Sigmoid colon (tissue), 6 donors: ENCODE measurements at regions not wholly inside any gene's neighbourhood (a gene's known extent, or its start where the extent isn't known, plus 50 kb on each side); places are given as distances from the start of the nearest gene placed in this dataset.

Source experiments
- DNase-seq: peaks from one replicate; pipeline ENCODE4 v3.0.0-alpha.2; 2019
- H3K27ac ChIP-seq, 4 donors: fragments of 200-600 bp; sonication (generic); one replicate each; pipeline ENCODE4 v1.5.1; 2016 to 2019; ENCODE audit warnings: mild to moderate bottlenecking in 1 of 4
- H3K27me3 ChIP-seq, 3 donors: fragments of 200-600 bp; sonication (generic); one replicate each; pipeline ENCODE4 v1.5.1; 2019; ENCODE audit warnings: mild to moderate bottlenecking in 1 of 3
- H3K36me3 ChIP-seq, 4 donors: fragments of 200-600 bp; sonication (generic); one replicate each; pipeline ENCODE4 v1.5.1; 2016 to 2019
- H3K4me1 ChIP-seq, 4 donors: fragments of 200-600 bp; sonication (generic); one replicate each; pipeline ENCODE4 v1.5.1; 2017 to 2019
- H3K4me3 ChIP-seq, 4 donors: fragments of 200-600 bp; sonication (generic); one replicate each; pipeline ENCODE4 v1.5.1; 2017 to 2019; ENCODE audit warnings: mild to moderate bottlenecking in 2 of 4, moderate library complexity in 1 of 4
- H3K9me3 ChIP-seq, 4 donors: fragments of 200-600 bp in 3 of 4; sonication (generic) in 3 of 4; one replicate each; pipeline versions ENCODE4 v1.5.1 to v1.6.1; 2013 to 2019
- CTCF ChIP-seq, 4 experiments: fragments of 450-650 bp in 3 of 4; fragments of 200-600 bp in 1 of 4; IDR thresholded peaks; one replicate each; pipeline ENCODE4 v1.5.1; 2016 to 2019; ENCODE audit warnings: antibody characterized with exemption in 4 of 4, mild to moderate bottlenecking in 3 of 4, moderate library complexity in 2 of 4
- EP300 ChIP-seq, 4 donors: sonication (generic); formaldehyde crosslinking; IDR thresholded peaks; one replicate each; pipeline ENCODE4 v1.6.1; 2017; ENCODE audit warnings: antibody characterized with exemption in 4 of 4
- POLR2A ChIP-seq, 2 donors: fragments of 450-650 bp; IDR thresholded peaks; one replicate each; pipeline ENCODE4 v1.6.1; 2016; ENCODE audit warnings: antibody characterized with exemption in 2 of 2, mild to moderate bottlenecking in 2 of 2, moderate library complexity in 2 of 2
- POLR2AphosphoS5 ChIP-seq, 4 donors: sonication (generic); formaldehyde crosslinking; IDR thresholded peaks; one replicate each; pipeline ENCODE4 v1.6.1; 2017; ENCODE audit warnings: antibody characterized with exemption in 4 of 4
- WGBS, 2 donors: extraction: QIAGEN DNeasy Blood & Tissue Kit; methylation state at CpG; one replicate each; pipeline ENCODE4 v1.1.7; 2013; 5-methylcytosine and 5-hydroxymethylcytosine counted together
- intact Hi-C: fragments of 100-400 bp; cut with DNase I; formaldehyde crosslinking; loops from one replicate; pipeline ENCODE4 v1.15.1; 2023
- donor health status: healthy with polysubstance abuse.
- donor health status: healthy.

DNA sequence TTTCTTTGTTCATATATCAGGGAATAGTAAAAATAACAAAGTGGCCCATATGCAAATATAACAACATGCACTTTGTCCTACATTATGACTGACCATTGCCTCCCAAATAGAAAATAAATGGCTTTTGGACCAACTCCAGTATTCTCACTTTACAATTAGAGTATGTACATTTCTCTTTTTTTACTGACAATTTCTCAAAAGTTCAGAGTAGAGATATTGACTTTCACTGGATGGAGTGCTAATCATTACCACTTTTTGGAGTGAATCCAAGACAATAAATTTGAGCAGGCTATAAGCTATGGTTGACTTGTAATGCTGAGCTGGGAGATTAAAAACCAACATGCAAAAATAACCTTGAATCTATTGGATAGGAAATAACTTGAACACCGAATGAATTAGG lies 987.4 kb downstream of the SUCLG1 start:
- Histone ChIP-seq H3K27me3 (no peaks in the 10 kb centered on the region), H3K4me3 (no peak overlapping the region), H3K4me1 (no peaks in the 10 kb centered on the region), H3K27ac (no peak overlapping the region), H3K36me3 (no peaks in the 10 kb centered on the region), H3K9me3 (no peaks in the 10 kb centered on the region)
- intact Hi-C loops = no loop called here
- no peak for DNase-seq
- 18 to 60% methylated on average over 1 of the region's 1 CpG for WGBS, 2 donors
- TF ChIP-seq POLR2AphosphoS5 (IDR thresholded peaks at IDR 0.05) (no peak), POLR2A (IDR thresholded peaks at IDR 0.05) (no peak)

DNA sequence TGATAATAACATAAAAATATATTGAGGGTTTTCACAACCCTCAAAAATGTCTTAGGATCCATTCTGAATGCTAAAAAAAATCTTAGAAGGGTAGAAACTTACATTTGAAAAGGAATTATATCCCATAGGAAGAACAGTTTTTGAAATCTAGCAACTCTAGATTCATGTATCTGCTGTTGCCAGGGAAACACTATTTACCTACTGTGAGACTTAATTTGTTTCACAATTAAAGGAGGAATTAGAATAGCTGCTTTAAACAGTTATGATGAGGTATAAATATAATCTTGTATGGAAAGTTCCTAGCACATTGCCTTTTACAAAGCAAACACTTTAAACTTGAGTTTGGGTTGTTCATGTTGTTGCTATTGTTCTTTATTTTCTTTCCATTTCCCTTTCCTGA lies 988.2 kb downstream of the SUCLG1 start:
- Histone ChIP-seq H3K27ac (no peak overlapping the region), H3K36me3 (no peaks in the 10 kb centered on the region), H3K4me3 (no peak overlapping the region), H3K4me1 (no peaks in the 10 kb centered on the region), H3K27me3 (no peaks in the 10 kb centered on the region), H3K9me3 (no peaks in the 10 kb centered on the region)
- intact Hi-C loops = no loop called here
- TF ChIP-seq CTCF (IDR thresholded peaks at IDR 0.05) (no peak), POLR2AphosphoS5 (IDR thresholded peaks at IDR 0.05) (no peak), POLR2A (IDR thresholded peaks at IDR 0.05) (no peak), EP300 (IDR thresholded peaks at IDR 0.05) (no peak)
- no peak for DNase-seq

DNA sequence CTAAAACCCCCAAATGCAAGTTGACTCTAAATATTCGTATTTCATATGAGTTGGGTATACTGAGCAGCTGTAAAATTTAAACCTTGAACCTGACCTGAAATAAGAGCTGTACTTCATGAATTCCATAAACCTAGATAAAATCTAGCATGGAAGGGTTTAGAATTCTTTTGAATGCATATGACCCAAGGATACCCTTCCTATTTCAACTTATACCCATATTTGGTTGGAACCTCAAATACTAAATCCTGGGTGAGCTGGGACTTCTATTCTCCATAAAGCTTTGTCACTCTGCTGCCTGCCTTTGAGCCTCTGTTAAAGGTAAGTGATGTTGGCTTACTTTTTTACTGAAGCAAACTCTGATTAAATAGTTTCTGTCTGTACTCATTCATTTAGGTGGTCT lies 994.6 kb downstream of the SUCLG1 start:
- H3K4me3 ChIP-seq = no peak overlapping the region
- no peaks in the 10 kb centered on the region for H3K9me3 ChIP-seq
- no peaks in the 10 kb centered on the region for H3K4me1 ChIP-seq
- H3K36me3 ChIP-seq = no peaks in the 10 kb centered on the region
- intact Hi-C loops = no loop called here
- no peak for TF ChIP-seq POLR2A (IDR thresholded peaks at IDR 0.05)
- TF ChIP-seq CTCF (IDR thresholded peaks at IDR 0.05) = no peak
- TF ChIP-seq EP300 (IDR thresholded peaks at IDR 0.05) = no peak
- TF ChIP-seq POLR2AphosphoS5 (IDR thresholded peaks at IDR 0.05) = no peak
- H3K27me3 ChIP-seq = no peaks in the 10 kb centered on the region
- no peak for DNase-seq
- H3K27ac ChIP-seq = no peak overlapping the region
- WGBS, 2 donors = 68 to 80% methylated on average over 1 of the region's 1 CpG

DNA sequence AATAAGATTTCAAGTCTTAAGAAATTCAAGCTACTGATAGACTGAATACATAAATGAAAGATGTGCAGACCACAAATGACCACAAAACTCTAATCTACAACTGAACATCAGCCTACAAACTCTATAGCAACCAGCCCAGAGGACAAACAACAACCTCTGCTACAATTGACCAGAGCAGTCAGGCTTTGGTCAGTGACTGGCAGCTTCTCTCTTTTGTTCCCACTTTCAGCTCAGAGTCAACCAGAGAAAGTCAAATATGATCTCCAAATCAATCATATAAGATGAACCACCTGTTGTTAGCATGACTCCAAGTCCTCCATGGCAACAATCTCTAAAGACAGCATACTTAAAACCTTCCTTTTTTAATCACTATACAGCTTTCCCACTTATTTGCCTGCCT lies 996.2 kb downstream of the SUCLG1 start:
- H3K27ac ChIP-seq = no peak overlapping the region
- no peak for DNase-seq
- no peaks in the 10 kb centered on the region for H3K36me3 ChIP-seq
- TF ChIP-seq POLR2AphosphoS5 (IDR thresholded peaks at IDR 0.05) (no peak), POLR2A (IDR thresholded peaks at IDR 0.05) (no peak), CTCF (IDR thresholded peaks at IDR 0.05) (no peak), EP300 (IDR thresholded peaks at IDR 0.05) (no peak)
- H3K27me3 ChIP-seq = no peaks in the 10 kb centered on the region
- intact Hi-C loops = no loop called here
- no peaks in the 10 kb centered on the region for H3K4me1 ChIP-seq
- H3K9me3 ChIP-seq = no peaks in the 10 kb centered on the region
- H3K4me3 ChIP-seq = no peak overlapping the region

DNA sequence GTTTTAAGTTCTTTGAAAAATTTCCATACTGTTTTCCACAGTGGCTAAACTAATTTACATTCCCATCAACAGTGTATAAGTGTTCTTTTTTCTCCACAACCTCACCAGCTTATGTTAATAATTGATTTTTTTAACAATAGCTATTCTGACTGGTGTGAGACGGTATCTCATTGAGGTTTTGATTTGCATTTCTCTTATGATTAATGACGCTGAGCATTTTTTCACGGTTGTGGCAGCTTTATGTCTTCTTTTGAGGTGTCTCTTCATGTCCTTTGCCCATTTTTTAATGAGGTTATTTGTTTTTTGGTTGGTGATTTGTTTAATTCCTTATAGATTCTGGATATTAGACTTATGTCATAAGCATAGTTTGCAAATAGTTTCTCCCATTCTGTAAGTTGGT lies 997.9 kb downstream of the SUCLG1 start:
- DNase-seq = no peak
- TF ChIP-seq POLR2A (IDR thresholded peaks at IDR 0.05) = no peak
- no peak for TF ChIP-seq EP300 (IDR thresholded peaks at IDR 0.05)
- Histone ChIP-seq H3K27me3 (no peaks in the 10 kb centered on the region), H3K36me3 (no peaks in the 10 kb centered on the region), H3K4me3 (no peak overlapping the region), H3K9me3 (no peaks in the 10 kb centered on the region), H3K27ac (no peak overlapping the region), H3K4me1 (no peaks in the 10 kb centered on the region)
- WGBS, 2 donors = 86 to 90% methylated on average over 3 of the region's 3 CpGs
- intact Hi-C loops = no loop called here

- 13 to 54% methylated on average over 2 of the region's 2 CpGs for WGBS, 2 donors
- H3K27me3 ChIP-seq = no peaks in the 10 kb centered on the region
- no peaks in the 10 kb centered on the region for H3K9me3 ChIP-seq
- DNase-seq = no peak
- no peaks in the 10 kb centered on the region for H3K36me3 ChIP-seq
- no peak overlapping the region for H3K27ac ChIP-seq
- intact Hi-C loops = no loop called here
- TF ChIP-seq POLR2AphosphoS5 (IDR thresholded peaks at IDR 0.05) (no peak), POLR2A (IDR thresholded peaks at IDR 0.05) (no peak), CTCF (IDR thresholded peaks at IDR 0.05) (no peak), EP300 (IDR thresholded peaks at IDR 0.05) (no peak)
- H3K4me3 ChIP-seq = no peak overlapping the region
- no peaks in the 10 kb centered on the region for H3K4me1 ChIP-seq
Measured at GRCh38 chr2:83459456-83459855, 999.6 kb downstream of the SUCLG1 start.
